Ishikawa (cell line): ENCODE measurements at regions not wholly inside any gene's neighbourhood (a gene's known extent, or its start where the extent isn't known, plus 50 kb on each side); places are given as distances from the start of the nearest gene placed in this dataset.

ENCODE experiments used
- CEBPB ChIP-seq: IDR thresholded peaks from 2 replicates; pipeline ENCODE4 v1.6.1; 2012
- CREB1 ChIP-seq: IDR thresholded peaks from 2 replicates; pipeline ENCODE4 v1.6.1; 2012; ENCODE audit warnings: low read depth
- EGR1 ChIP-seq: IDR thresholded peaks from 2 replicates; pipeline ENCODE4 v1.6.1; 2012
- EP300 ChIP-seq: IDR thresholded peaks from 2 replicates; pipeline ENCODE4 v1.6.1; 2012; ENCODE audit warnings: borderline replicate concordance
- FOXM1 ChIP-seq: IDR thresholded peaks from 2 replicates; pipeline ENCODE4 v1.6.1; 2012; ENCODE audit warnings: low read depth, borderline replicate concordance
- NFIC ChIP-seq: IDR thresholded peaks from 2 replicates; pipeline ENCODE4 v1.6.1; 2012
- RAD21 ChIP-seq: IDR thresholded peaks from 2 replicates; pipeline ENCODE4 v1.6.1; 2012; ENCODE audit warnings: low read depth
- TAF1 ChIP-seq: IDR thresholded peaks from 2 replicates; pipeline ENCODE4 v1.6.1; 2012; ENCODE audit warnings: low read depth, mild to moderate bottlenecking
- TCF12 ChIP-seq: IDR thresholded peaks from 2 replicates; pipeline ENCODE4 v1.6.1; 2012; ENCODE audit warnings: low read depth
- TEAD4 ChIP-seq: IDR thresholded peaks from 2 replicates; pipeline ENCODE4 v1.6.1; 2012
- YY1 ChIP-seq: IDR thresholded peaks from 2 replicates; pipeline ENCODE4 v1.6.1; 2012; ENCODE audit warnings: low read depth
- ZBTB7A ChIP-seq: IDR thresholded peaks from 2 replicates; pipeline ENCODE4 v1.6.1; 2012; ENCODE audit warnings: low read depth
- TF ChIP-seq, protein P1 (sequence below): IDR thresholded peaks from 2 replicates; pipeline ENCODE4 v1.6.1; 2012
- TF ChIP-seq, protein P2 (sequence below): IDR thresholded peaks from 2 replicates; pipeline ENCODE4 v1.6.1; 2012; ENCODE audit warnings: low read depth, mild to moderate bottlenecking
- TF ChIP-seq, protein P3 (sequence below): IDR thresholded peaks from 2 replicates; pipeline ENCODE4 v1.6.1; 2012

DNA sequence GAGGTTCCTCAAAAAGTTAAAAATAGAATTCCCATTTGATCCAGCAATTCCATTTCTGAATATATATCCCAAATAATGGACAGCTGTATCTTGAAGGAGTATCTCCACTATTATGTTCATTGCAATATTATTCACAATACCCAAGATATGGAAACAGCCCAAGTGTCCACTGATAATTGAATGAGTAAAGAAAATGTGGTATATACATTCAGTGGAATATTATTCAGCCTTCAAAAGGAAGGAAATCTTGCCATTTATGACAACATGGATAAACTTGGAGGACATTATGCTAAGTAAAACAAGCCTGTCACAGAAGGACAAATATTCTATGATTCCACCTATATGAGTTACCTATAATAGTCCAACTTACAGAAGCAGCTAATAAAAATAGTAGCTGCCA, 979.0 kb downstream of the SLC6A15 start:
- no peak for TF ChIP-seq YY1
- TF ChIP-seq, protein P1, sequence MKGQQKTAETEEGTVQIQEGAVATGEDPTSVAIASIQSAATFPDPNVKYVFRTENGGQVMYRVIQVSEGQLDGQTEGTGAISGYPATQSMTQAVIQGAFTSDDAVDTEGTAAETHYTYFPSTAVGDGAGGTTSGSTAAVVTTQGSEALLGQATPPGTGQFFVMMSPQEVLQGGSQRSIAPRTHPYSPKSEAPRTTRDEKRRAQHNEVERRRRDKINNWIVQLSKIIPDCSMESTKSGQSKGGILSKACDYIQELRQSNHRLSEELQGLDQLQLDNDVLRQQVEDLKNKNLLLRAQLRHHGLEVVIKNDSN = no peak
- TF ChIP-seq ZBTB7A = no peak

DNA sequence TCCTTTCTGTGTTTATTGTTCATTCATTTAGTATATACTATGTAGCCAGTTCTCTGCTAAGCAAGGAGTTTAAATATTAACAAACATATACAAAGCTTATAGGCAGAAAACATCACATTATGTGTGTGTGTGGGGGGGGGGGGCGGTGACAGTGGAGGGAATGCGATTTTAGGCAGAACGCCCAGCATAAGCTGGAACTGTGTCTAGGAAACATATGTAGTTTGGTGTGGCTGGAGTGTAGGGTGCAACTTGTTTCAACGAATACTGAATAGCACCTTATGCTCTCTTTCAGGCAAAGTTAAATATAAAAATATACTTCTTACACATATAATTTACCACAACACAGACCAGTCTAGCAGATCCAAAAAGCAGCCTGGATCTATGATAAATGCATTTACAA, 980.6 kb downstream of the SLC6A15 start:
- no peak for TF ChIP-seq CREB1
- TF ChIP-seq TEAD4 = no peak
- no peak for TF ChIP-seq RAD21
- no peak for TF ChIP-seq TCF12
- no peak for TF ChIP-seq ZBTB7A
- TF ChIP-seq EGR1 = no peak

DNA sequence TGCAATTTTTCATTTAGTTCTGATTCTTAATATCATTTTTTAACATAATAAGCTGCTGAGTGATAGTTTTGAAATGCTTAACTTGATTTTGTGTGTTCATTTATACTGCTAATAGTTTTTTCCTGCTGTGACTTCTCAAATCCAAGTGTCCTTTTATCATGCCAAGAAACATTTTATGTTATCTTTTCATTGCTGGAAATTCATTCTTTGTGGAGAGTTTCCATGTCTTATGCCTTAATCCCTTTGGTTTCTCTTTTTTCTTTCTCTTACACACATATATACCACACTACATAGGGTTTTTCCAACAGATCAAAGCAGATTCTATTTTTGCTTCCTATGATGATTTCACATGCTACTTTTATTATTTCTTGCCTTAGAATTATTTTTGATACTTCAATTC, 981.1 kb downstream of the SLC6A15 start:
- no peak for TF ChIP-seq EGR1
- no peak for TF ChIP-seq EP300
- TF ChIP-seq TEAD4 = no peak
- TF ChIP-seq, protein P2, sequence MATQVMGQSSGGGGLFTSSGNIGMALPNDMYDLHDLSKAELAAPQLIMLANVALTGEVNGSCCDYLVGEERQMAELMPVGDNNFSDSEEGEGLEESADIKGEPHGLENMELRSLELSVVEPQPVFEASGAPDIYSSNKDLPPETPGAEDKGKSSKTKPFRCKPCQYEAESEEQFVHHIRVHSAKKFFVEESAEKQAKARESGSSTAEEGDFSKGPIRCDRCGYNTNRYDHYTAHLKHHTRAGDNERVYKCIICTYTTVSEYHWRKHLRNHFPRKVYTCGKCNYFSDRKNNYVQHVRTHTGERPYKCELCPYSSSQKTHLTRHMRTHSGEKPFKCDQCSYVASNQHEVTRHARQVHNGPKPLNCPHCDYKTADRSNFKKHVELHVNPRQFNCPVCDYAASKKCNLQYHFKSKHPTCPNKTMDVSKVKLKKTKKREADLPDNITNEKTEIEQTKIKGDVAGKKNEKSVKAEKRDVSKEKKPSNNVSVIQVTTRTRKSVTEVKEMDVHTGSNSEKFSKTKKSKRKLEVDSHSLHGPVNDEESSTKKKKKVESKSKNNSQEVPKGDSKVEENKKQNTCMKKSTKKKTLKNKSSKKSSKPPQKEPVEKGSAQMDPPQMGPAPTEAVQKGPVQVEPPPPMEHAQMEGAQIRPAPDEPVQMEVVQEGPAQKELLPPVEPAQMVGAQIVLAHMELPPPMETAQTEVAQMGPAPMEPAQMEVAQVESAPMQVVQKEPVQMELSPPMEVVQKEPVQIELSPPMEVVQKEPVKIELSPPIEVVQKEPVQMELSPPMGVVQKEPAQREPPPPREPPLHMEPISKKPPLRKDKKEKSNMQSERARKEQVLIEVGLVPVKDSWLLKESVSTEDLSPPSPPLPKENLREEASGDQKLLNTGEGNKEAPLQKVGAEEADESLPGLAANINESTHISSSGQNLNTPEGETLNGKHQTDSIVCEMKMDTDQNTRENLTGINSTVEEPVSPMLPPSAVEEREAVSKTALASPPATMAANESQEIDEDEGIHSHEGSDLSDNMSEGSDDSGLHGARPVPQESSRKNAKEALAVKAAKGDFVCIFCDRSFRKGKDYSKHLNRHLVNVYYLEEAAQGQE = no peak
- TF ChIP-seq TCF12 = no peak
- no peak for TF ChIP-seq ZBTB7A
- no peak for TF ChIP-seq TAF1
- no peak for TF ChIP-seq CEBPB
- TF ChIP-seq, protein P3, sequence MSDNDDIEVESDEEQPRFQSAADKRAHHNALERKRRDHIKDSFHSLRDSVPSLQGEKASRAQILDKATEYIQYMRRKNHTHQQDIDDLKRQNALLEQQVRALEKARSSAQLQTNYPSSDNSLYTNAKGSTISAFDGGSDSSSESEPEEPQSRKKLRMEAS = no peak
- TF ChIP-seq, protein P1 = no peak
- TF ChIP-seq FOXM1 = no peak
- TF ChIP-seq YY1 = no peak

DNA sequence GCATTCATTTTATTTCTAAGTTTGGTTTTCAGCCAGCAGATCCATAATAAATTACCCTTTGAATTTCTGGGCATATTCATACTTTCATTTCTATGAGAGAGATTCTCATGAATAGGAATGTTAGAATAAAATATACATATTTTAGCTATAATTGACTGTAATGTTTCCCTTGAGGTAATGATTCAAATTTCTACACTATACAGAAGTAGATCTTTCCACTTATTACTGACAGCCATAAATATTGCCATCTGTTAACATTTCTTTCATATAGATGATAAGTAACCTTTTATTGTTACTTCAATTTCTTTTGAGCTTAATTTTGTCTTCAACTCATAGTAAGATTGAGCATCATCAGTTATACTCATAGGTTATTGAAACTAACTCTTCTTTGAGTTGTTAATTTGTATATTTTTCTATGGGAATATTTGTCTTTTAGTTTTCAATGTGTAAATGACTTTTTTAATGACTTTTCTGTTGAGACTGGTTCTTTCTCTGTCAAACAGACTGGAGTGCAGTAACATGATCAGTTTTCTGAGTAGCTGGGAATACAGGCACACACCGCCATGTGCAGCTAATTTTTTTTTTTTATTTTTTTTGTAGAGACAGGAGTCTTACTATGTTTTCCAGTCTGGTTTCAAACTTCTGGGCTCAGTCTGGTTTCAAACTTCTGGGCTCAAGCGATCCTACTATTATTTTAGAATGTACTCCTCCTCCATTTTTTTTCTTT, 991.6 kb downstream of the SLC6A15 start:
- TF ChIP-seq, protein P2 = no peak
- TF ChIP-seq FOXM1 (no peak), EGR1 (no peak), ZBTB7A (no peak), CREB1 (no peak), NFIC (no peak), EP300 (no peak)
- TF ChIP-seq, protein P3 = no peak

DNA sequence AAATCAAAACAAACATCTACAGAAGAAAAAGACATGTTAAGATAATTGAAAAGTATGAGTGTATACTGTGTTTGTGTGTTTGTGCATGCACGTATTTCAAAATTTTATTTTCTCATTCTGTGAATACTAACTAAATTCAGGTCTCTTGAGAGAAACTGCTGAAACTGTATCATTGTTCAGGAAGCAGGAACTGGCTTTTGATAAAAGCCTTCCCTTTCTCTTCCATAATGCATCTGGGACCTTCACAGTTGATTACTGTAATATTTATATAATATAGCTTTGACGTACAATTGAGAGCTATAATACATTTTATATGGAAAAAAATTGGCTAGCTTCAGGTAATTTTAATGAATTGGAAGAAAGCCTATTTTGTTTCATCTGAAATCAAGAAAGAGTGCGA, 993.5 kb downstream of the SLC6A15 start:
- no peak for TF ChIP-seq ZBTB7A
- TF ChIP-seq TCF12 = no peak
- no peak for TF ChIP-seq RAD21
- TF ChIP-seq TEAD4 = no peak
- no peak for TF ChIP-seq CEBPB
- TF ChIP-seq, protein P3 = no peak
- TF ChIP-seq, protein P1 = no peak
- no peak for TF ChIP-seq EGR1
- TF ChIP-seq NFIC = no peak
- no peak for TF ChIP-seq CREB1
- TF ChIP-seq, protein P2 = no peak
- no peak for TF ChIP-seq EP300
- TF ChIP-seq YY1 = no peak
